CD4-positive, alpha-beta T cell (primary cell): ENCODE measurements at regions not wholly inside any gene's neighbourhood (a gene's known extent, or its start where the extent isn't known, plus 50 kb on each side); places are given as distances from the start of the nearest gene placed in this dataset.

Source experiments
- ATAC-seq: fragments of 200-7000 bp; cut with Tn5 transposase; one replicate; pipeline ENCODE4 v1.10.0; 2022; ENCODE audit warnings: mild to moderate bottlenecking; ENCODE audit not compliant: poor library complexity
- CTCF ChIA-PET: fragments of 350-600 bp; sonication (Branson Sonifier 250); formaldehyde crosslinking; loops from one replicate; lab custom pipeline; 2021; ENCODE audit warnings: antibody characterized with exemption, inconsistent platforms; lab: Charles Lee
- POLR2A ChIA-PET: fragments of 350-600 bp; sonication (Branson Sonifier 250); formaldehyde crosslinking; loops from one replicate; lab custom pipeline; 2021; ENCODE audit warnings: antibody characterized with exemption, inconsistent platforms; lab: Charles Lee
- DNase-seq, 14 experiments: peaks; one replicate each; pipeline ENCODE4 v3.0.0-alpha.2; 2013 to 2020; ENCODE audit warnings: mixed read lengths in 2 of 14
- H3K27ac ChIP-seq, 2 donors: one replicate each; pipeline versions ENCODE4 v1.5.1 to v1.7.0; 2013; ENCODE audit warnings: low read length in 2 of 2, low read depth in 1 of 2, mild to moderate bottlenecking in 1 of 2
- H3K27me3 ChIP-seq, 2 experiments: 1 replicate in 1 of 2; 2 replicates in 1 of 2; pipeline versions ENCODE4 v1.6.1 to v1.7.0; 2013; ENCODE audit warnings: low read length in 2 of 2, control low read depth in 1 of 2, mild to moderate bottlenecking in 1 of 2, moderate library complexity in 1 of 2; ENCODE audit not compliant: insufficient read depth in 2 of 2, control insufficient read depth in 1 of 2
- H3K36me3 ChIP-seq: one replicate; pipeline ENCODE4 v1.6.1; 2013; ENCODE audit warnings: low read length, control low read depth; ENCODE audit not compliant: insufficient read depth
- H3K4me1 ChIP-seq: one replicate; pipeline ENCODE4 v1.6.1; 2013; ENCODE audit warnings: low read length, control low read depth; ENCODE audit not compliant: insufficient read depth
- H3K4me3 ChIP-seq: one replicate; pipeline ENCODE4 v1.5.1; 2013; ENCODE audit warnings: mild to moderate bottlenecking, low read length, moderate library complexity
- H3K9me3 ChIP-seq, 2 experiments: 1 replicate in 1 of 2; 2 replicates in 1 of 2; pipeline versions ENCODE4 v1.6.1 to v1.7.0; 2013; ENCODE audit warnings: low read length in 2 of 2, mild to moderate bottlenecking in 2 of 2, control low read depth in 1 of 2, moderate library complexity in 1 of 2; ENCODE audit not compliant: control insufficient read depth in 1 of 2, insufficient read depth in 1 of 2
- H3K27ac Mint-ChIP-seq: one replicate; pipeline ENCODE4 v1.8.0; 2020; ENCODE audit warnings: mixed read lengths
- H3K27me3 Mint-ChIP-seq: one replicate; pipeline ENCODE4 v1.8.0; 2021; ENCODE audit warnings: mixed read lengths
- H3K36me3 Mint-ChIP-seq: one replicate; pipeline ENCODE4 v1.8.0; 2021; ENCODE audit warnings: low read depth, mixed read lengths
- H3K4me1 Mint-ChIP-seq: one replicate; pipeline ENCODE4 v1.8.0; 2021; ENCODE audit warnings: low read depth, mixed read lengths
- H3K4me3 Mint-ChIP-seq: one replicate; pipeline ENCODE4 v1.8.0; 2020; ENCODE audit warnings: mild to moderate bottlenecking, mixed read lengths
- H3K9me3 Mint-ChIP-seq: one replicate; pipeline ENCODE4 v1.8.0; 2020; ENCODE audit warnings: mixed read lengths
- CTCF ChIP-seq: fragments of 200-600 bp; IDR thresholded peaks from one replicate; pipeline ENCODE4 v1.8.0; 2022; ENCODE audit warnings: antibody characterized with exemption, mild to moderate bottlenecking
- intact Hi-C, 2 experiments: fragments of 100-400 bp; cut with DNase I in 1 of 2; cut with micrococcal nuclease in 1 of 2; formaldehyde crosslinking; loops; one replicate each; pipeline versions ENCODE4 v1.15.1 to v1.9.0; 2023 to 2025; cut with DNase I, micrococcal nuclease

GRCh38 chr5:42894057-42894456 is 82.4 kb upstream of the SELENOP start:
- Mint-ChIP-seq H3K4me1 (no peaks in the 10 kb centered on the region), H3K36me3 (no peaks in the 10 kb centered on the region), H3K27me3 (peaks cover 10% of the 10 kb centered on the region), H3K27ac (no peak overlapping the region), H3K4me3 (no peak overlapping the region), H3K9me3 (no peaks in the 10 kb centered on the region)
- Histone ChIP-seq H3K27ac (no peak overlapping the region), H3K9me3 (peaks cover 0 to 5% of the 10 kb centered on the region in 2 experiments), H3K4me3 (no peak overlapping the region), H3K27me3 (no peaks in the 10 kb centered on the region), H3K4me1 (no peaks in the 10 kb centered on the region), H3K36me3 (no peaks in the 10 kb centered on the region)
- no peak for TF ChIP-seq CTCF
- ATAC-seq (no peak), DNase-seq (no peak)
- ChIA-PET POLR2A (no interaction called here), CTCF (no interaction called here)
- intact Hi-C loops: no loop called here

GRCh38 chr5:42889311-42889933 is 77.7 kb upstream of the SELENOP start:
- Mint-ChIP-seq H3K27ac (no peak overlapping the region), H3K4me1 (no peaks in the 10 kb centered on the region), H3K27me3 (peaks cover 9% of the 10 kb centered on the region), H3K36me3 (no peaks in the 10 kb centered on the region), H3K9me3 (no peaks in the 10 kb centered on the region), H3K4me3 (no peak overlapping the region)
- CTCF ChIA-PET: interaction anchor here (0.7 to 1.2 kb wide), 7 partner anchors 9 to 832 kb away, joined by 3 to 7 read pairs (median 4); no protein-coding TSS in a partner anchor
- H3K27me3 ChIP-seq: no peaks in the 10 kb centered on the region
- peak; percentile 90 for ATAC-seq
- H3K36me3 ChIP-seq: no peaks in the 10 kb centered on the region
- H3K4me1 ChIP-seq: no peaks in the 10 kb centered on the region
- DNase-seq: peak; percentile 36 to 79 (median 54)
- H3K27ac ChIP-seq: no peak overlapping the region
- H3K4me3 ChIP-seq: no peak overlapping the region
- intact Hi-C loops: loop anchor here (5.0 to 10.0 kb wide), 4 partner anchors 305 to 1032 kb away; partner anchors contain the start of gene GHR (in 1 of the 2)
- peaks cover 0 to 5% of the 10 kb centered on the region in 2 experiments for H3K9me3 ChIP-seq
- POLR2A ChIA-PET: interaction anchor here (0.6 to 1.4 kb wide), 7 partner anchors 20 to 1118 kb away, joined by 3 to 7 read pairs (median 3); partner anchors contain the start of gene HMGCS1
- TF ChIP-seq CTCF: peak; percentile 90

GRCh38 chr5:42888771-42889170 is 77.1 kb upstream of the SELENOP start:
- Histone ChIP-seq H3K4me3 (no peak overlapping the region), H3K36me3 (no peaks in the 10 kb centered on the region), H3K27me3 (no peaks in the 10 kb centered on the region), H3K9me3 (no peaks in the 10 kb centered on the region), H3K27ac (no peak overlapping the region), H3K4me1 (no peaks in the 10 kb centered on the region)
- no peak overlapping the region for H3K27ac Mint-ChIP-seq
- H3K4me3 Mint-ChIP-seq: no peak overlapping the region
- no peaks in the 10 kb centered on the region for H3K4me1 Mint-ChIP-seq
- DNase-seq: no peak
- ATAC-seq: no peak
- no peaks in the 10 kb centered on the region for H3K9me3 Mint-ChIP-seq
- H3K27me3 Mint-ChIP-seq: peaks cover 9% of the 10 kb centered on the region
- no peaks in the 10 kb centered on the region for H3K36me3 Mint-ChIP-seq
- ChIA-PET CTCF (interaction anchor here (1.0 to 1.2 kb wide), 2 partner anchors 19 to 832 kb away, joined by 4 to 6 read pairs; no protein-coding TSS in a partner anchor), POLR2A (interaction anchor here (0.6 to 1.4 kb wide), 6 partner anchors 20 to 424 kb away, joined by 3 to 7 read pairs (median 4); partner anchors contain the start of gene HMGCS1)
- intact Hi-C loops: loop anchor here (5.0 to 10.0 kb wide), 4 partner anchors 304 to 1031 kb away; partner anchors contain the start of gene GHR (in 1 of the 2)
- TF ChIP-seq CTCF: no peak
